SK-N-MC (cell line): ENCODE measurements at regions not wholly inside any gene's neighbourhood (a gene's known extent, or its start where the extent isn't known, plus 50 kb on each side); places are given as distances from the start of the nearest gene placed in this dataset.
"Not testable (repeated sequence)": the region's sequence is repeated elsewhere in the genome, so short reads cannot be mapped to it uniquely, and the experiment has no call there.

Source experiments
- DNase-seq: peaks from one replicate; pipeline ENCODE4 v3.0.0-alpha.2; 2011; ENCODE audit warnings: low read depth, low spot score
- H3K27ac ChIP-seq: fragments of 200-600 bp; sonication (generic); 2 replicates; pipeline ENCODE4 v1.5.1; 2016; ENCODE audit warnings: mixed run types
- H3K36me3 ChIP-seq: fragments of 200-600 bp; sonication (generic); 2 replicates; pipeline ENCODE4 v1.6.1; 2017; ENCODE audit warnings: antibody characterized with exemption, low read length, mixed read lengths; ENCODE audit not compliant: insufficient read depth
- H3K4me3 ChIP-seq: fragments of 200-600 bp; sonication (generic); 2 replicates; pipeline ENCODE4 v1.5.1; 2016
- H3K9ac ChIP-seq: fragments of 200-600 bp; sonication (generic); 2 replicates; pipeline ENCODE4 v1.8.0; 2017; ENCODE audit warnings: mixed run types, mixed read lengths; ENCODE audit not compliant: insufficient read length
- H3K9me3 ChIP-seq: fragments of 200-600 bp; sonication (generic); 2 replicates; pipeline ENCODE4 v1.6.1; 2017; ENCODE audit warnings: low read depth, mild to moderate bottlenecking, antibody characterized with exemption, low read length, moderate library complexity, mixed read lengths
- EZH2 ChIP-seq: fragments of 200-600 bp; sonication (generic); IDR thresholded peaks from one replicate; pipeline ENCODE4 v1.6.1; 2017; ENCODE audit warnings: antibody characterized with exemption
- FOXP2 ChIP-seq: optimal IDR thresholded peaks from 2 replicates; pipeline ENCODE3; 2011; ENCODE audit warnings: mild to moderate bottlenecking, moderate library complexity; ENCODE audit not compliant: insufficient read depth; ENCODE audit errors: extremely low read length, control extremely low read depth
- POLR2AphosphoS5 ChIP-seq: IDR thresholded peaks from 2 replicates; pipeline ENCODE4 v1.6.1; 2012; ENCODE audit warnings: mild to moderate bottlenecking, low read depth, low read length, borderline replicate concordance

DNA sequence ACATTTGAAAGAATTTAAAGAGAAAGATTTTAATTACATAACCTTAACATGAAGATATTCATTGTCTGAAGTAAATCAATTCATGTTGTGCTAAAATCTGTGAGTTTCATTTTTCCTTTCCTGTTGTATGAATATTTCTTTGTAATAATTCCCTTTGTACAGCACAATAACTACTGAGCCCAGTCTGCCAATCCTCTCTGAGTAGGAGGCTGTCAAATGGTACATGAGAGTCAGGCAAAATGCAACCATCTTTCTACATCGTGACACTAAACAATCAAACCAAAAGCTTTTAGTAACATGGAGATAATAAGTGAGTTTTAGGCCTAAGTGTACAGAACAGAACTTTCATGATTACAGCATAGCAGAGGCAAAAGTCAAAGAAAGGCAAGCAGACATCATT lies 165.5 kb downstream of the PLPPR4 start:
- no peak for TF ChIP-seq EZH2
- no peak for TF ChIP-seq POLR2AphosphoS5
- no peak for TF ChIP-seq FOXP2
- no peaks in the 10 kb centered on the region for H3K9me3 ChIP-seq
- DNase-seq = no peak
- no peaks in the 10 kb centered on the region for H3K36me3 ChIP-seq
- no peak overlapping the region for H3K4me3 ChIP-seq
- H3K9ac ChIP-seq = no peak overlapping the region
- H3K27ac ChIP-seq = no peak overlapping the region

DNA sequence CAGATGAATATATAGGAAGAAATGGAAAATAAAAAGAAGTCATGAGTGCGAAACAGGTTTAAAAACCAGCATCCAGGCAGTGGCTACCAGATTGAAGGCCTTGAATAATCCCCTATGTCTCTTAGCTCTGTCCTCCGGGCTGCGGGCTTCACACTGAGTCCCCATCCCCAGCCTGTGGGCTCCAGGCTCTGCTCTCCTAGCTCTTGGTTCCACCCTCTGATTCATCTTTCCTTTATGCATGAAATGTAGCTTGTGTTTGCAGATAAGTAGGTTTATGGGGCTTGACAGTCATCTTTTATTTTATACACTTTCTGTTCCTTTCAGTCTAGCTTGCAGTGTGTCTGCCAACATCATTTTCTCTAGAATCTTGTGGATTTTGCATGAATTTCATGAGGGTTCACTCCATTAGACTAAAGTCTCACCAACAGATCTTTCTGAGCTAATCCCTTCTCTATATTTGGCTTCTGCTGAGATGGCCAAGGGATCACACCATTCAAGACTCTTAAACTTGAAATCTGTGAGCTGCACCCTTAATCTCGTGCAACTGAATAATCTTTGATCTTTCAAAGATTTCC lies 174.5 kb downstream of the PLPPR4 start:
- Histone ChIP-seq H3K9me3 (no peaks in the 10 kb centered on the region), H3K27ac (no peak overlapping the region), H3K36me3 (no peaks in the 10 kb centered on the region), H3K9ac (no peak overlapping the region), H3K4me3 (no peak overlapping the region)
- DNase-seq = no peak
- TF ChIP-seq POLR2AphosphoS5 (no peak), FOXP2 (no peak), EZH2 (no peak)

DNA sequence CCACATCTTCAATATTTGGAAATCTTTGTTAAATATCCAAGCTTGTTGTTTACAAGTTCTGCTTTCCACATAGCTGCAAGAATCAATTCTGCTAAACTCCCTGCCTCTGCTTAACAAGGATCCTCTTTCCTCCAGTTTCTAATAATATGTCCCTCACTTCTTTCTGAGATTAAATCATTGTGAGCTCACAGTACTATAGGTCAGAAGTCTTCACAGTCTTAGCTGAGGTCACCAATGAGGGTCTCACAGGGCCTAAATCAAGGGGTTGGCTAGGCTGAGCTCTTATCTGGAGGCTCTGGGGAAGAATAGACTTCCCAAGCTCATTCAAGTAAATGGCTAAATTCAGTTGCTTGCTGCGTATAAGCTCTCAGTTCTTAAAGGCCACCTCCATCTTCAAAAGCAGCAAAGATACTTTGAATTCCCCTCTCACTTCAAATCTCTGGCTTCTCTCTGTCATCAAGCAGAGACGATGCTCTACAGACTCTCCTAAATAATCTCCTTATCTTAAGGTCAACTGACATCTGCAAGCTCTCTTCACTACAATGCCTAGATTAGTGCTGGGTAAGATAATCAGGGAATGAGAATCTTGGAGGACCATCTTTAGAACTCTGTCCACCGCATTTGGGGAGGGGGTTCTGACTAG lies 175.3 kb downstream of the PLPPR4 start:
- Histone ChIP-seq H3K27ac (no peak overlapping the region), H3K36me3 (no peaks in the 10 kb centered on the region), H3K9ac (no peak overlapping the region), H3K4me3 (no peak overlapping the region), H3K9me3 (no peaks in the 10 kb centered on the region)
- DNase-seq = no peak
- no peak for TF ChIP-seq EZH2
- TF ChIP-seq FOXP2 = no peak

DNA sequence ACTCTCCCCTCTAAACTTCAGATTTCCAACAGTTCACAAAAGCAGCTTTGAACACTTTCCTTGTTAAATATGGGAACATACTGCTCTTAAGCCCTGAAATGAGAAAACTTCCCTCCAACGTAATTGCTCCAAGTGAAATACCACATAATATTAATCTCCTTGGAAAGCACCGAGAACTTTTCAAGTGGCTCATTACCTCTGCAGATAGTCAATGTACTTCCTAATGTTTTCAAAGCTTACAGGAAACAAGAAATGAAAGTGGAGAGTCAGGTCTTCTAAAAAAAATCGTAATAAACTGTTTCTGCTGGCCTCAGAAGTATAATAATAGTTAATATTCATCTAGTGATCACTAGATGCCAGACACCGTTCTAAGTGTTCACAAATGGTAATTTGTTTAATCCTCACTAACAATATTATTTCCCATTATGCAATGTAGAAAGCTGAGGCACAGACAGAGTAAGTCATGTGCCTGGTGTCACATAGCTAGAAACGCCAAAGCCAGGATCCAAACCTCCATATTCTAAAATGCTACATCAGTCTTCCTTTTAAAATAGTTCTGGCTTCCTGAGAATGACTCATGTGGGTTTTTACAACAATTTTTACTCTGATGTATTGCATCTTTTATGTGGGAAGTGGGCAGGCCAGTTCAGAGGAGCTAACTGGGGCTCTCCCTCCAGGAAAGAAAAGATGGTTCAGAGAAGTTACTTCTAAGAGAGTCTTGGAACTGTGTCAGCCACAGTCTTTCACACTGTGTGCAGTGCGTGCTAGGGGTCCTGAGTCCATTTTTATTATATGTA lies 177.2 kb downstream of the PLPPR4 start:
- Histone ChIP-seq H3K36me3 (no peaks in the 10 kb centered on the region), H3K4me3 (peak overlapping the region; percentile 53), H3K9me3 (no peaks in the 10 kb centered on the region), H3K27ac (peak overlapping the region; percentile 77), H3K9ac (peak overlapping the region; percentile 21)
- DNase-seq = peak; percentile 47
- TF ChIP-seq POLR2AphosphoS5 = no peak
- no peak for TF ChIP-seq FOXP2
- no peak for TF ChIP-seq EZH2

DNA sequence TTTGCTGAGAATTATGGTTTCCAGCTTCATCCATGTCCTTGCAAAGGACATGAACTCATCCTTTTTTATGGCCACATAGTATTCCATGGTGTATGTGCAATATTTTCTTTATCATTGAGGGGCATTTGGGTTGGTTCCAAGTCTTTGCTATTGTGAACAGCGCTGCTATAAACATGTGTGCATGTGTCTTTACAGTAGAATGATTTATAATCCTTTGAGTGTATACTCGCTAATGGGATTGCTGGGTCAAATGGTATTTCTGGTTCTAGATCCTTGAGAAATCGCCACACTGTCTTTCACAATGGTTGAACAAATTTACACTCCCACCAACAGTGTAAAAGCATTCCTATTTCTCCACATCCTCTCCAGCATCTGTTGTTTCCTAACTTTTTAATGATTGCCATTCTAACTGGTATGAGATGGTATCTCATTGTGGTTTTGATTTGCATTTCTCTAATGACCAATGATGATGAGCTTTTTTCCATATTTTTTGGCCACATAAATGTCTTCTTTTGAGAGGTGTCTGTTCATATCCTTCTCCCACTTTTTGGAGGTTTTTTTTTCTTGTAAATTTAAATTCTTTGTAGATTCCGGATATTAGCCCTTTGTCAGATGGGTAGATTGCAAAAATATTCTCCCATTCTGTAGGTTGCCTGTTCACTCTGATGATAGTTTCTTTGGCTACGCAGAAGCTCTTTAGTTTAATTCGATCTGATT lies 180.1 kb downstream of the PLPPR4 start:
- not testable (repeated sequence) for DNase-seq, H3K4me3 ChIP-seq, H3K27ac ChIP-seq, H3K9me3 ChIP-seq, H3K36me3 ChIP-seq, H3K9ac ChIP-seq

DNA sequence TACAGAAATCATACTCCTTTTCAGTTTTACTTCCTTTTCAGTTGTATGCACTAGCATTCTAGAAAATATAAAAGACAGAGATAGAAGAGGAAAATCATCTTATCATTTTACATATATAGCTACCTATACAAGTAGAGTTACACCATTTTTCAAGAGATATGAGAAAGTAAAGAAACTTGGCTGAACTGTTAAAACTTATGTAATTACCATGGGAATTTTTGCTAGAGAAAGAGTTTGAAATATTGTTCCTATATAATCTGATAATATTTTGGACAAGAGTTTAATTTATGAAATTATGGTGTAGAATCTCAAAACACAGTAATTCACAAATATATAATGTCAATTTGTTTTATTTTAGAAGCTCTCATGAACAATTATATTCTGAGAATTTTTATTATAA lies 180.8 kb downstream of the PLPPR4 start:
- H3K4me3 ChIP-seq = no peak overlapping the region
- DNase-seq = no peak
- H3K9ac ChIP-seq = no peak overlapping the region
- no peak for TF ChIP-seq EZH2
- TF ChIP-seq FOXP2 = no peak
- TF ChIP-seq POLR2AphosphoS5 = no peak
- no peaks in the 10 kb centered on the region for H3K9me3 ChIP-seq
- no peak overlapping the region for H3K27ac ChIP-seq
- H3K36me3 ChIP-seq = no peaks in the 10 kb centered on the region

DNA sequence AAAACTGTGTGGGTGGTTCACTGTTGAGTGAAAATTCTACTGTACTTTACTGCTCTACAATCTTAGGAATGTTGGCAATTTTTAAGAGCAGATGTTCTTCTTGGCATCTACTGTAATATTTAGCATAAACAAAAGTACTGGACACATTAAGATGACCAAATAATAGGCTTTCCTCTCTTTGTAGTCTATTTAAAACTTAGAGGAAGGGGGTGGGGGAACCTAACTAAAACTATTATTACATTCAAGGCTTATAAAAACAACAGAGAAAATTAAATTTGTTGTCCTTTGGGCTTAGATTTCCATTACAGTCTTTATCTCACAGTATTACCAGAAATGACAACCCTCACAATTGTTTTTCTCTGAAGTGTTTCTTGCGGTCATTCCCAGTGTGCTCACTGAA lies 181.2 kb downstream of the PLPPR4 start:
- TF ChIP-seq EZH2 (no peak), POLR2AphosphoS5 (no peak)
- H3K27ac ChIP-seq = no peak overlapping the region

DNA sequence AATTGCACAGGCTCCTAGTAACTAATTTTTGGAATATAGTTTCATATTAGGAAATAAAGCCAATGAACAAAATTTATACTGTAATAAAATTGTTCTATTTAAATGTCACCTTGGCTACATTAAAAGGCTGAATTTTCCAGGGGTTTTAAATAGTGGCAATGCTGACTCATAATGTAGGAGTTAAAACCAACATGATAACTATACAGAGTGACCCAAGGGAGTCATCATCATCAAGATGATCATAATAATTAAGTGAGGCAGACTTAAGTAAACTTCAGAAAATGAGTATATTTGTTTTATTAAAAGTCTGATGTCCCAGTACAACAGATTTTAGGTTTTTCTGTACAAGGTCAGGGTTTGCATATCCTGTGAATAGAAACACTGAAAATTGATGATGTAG lies 183.4 kb downstream of the PLPPR4 start:
- Histone ChIP-seq H3K36me3 (no peaks in the 10 kb centered on the region), H3K9ac (no peak overlapping the region), H3K27ac (no peak overlapping the region), H3K4me3 (no peak overlapping the region), H3K9me3 (no peaks in the 10 kb centered on the region)
- TF ChIP-seq FOXP2 (no peak), EZH2 (no peak), POLR2AphosphoS5 (no peak)
- no peak for DNase-seq

More for the DNA sequence above, 181.2 kb downstream of the PLPPR4 start:
- Histone ChIP-seq H3K9me3 (no peaks in the 10 kb centered on the region), H3K36me3 (no peaks in the 10 kb centered on the region), H3K9ac (no peak overlapping the region), H3K4me3 (no peak overlapping the region)
- DNase-seq = no peak

DNA sequence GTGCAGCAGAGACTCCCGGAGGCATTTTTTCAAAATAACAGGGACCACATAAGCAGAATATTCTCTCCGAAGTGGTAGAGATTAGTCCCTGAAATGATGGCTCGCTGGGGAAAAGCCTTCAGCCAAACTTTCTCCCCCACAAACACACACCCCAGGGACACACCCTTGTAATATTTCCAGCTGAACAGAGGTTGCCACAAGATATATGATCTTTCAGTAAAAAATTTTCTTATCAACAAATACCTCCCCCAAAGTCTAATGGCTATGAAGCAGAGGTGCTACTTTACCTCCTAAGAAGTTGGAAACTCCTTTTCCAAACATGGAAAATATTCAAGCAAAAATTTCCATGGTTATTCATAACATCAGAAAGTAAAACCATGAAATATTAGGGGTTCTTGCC lies 190.2 kb upstream of the PALMD start:
- Histone ChIP-seq H3K27ac (no peak overlapping the region), H3K9ac (no peak overlapping the region), H3K9me3 (no peaks in the 10 kb centered on the region), H3K4me3 (no peak overlapping the region), H3K36me3 (no peaks in the 10 kb centered on the region)
- no peak for TF ChIP-seq POLR2AphosphoS5
- no peak for TF ChIP-seq FOXP2
- TF ChIP-seq EZH2 = no peak
- no peak for DNase-seq
